A549 (cell line): ENCODE measurements at regions not wholly inside any gene's neighbourhood (a gene's known extent, or its start where the extent isn't known, plus 50 kb on each side); places are given as distances from the start of the nearest gene placed in this dataset.

Source experiments
- BHLHE40 ChIP-seq: IDR thresholded peaks from 2 replicates; pipeline ENCODE4 v1.6.1; 2012; ENCODE audit warnings: low read depth, low read length, inconsistent platforms
- CHD2 ChIP-seq: fragments of 150-350 bp; IDR thresholded peaks from 2 replicates; pipeline ENCODE4 v1.6.1; 2014; ENCODE audit warnings: low read length; ENCODE audit not compliant: partially characterized antibody
- CTCF ChIP-seq: fragments of >200 bp; sonication (Bioruptor Twin); formaldehyde crosslinking; IDR thresholded peaks from 3 replicates; pipeline ENCODE4 v1.5.1; 2016
- EHF ChIP-seq: fragments of 250-450 bp; sonication (Bioruptor Pico); IDR thresholded peaks from 2 replicates; pipeline ENCODE4 v1.5.0; 2020; ENCODE audit warnings: mild to moderate bottlenecking
- EP300 ChIP-seq, 2 experiments: fragments of >200 bp; sonication (Bioruptor Twin); formaldehyde crosslinking; IDR thresholded peaks; 2 replicates in 1 of 2; 3 replicates in 1 of 2; pipeline ENCODE4 v1.6.1; 2016 to 2017
- ESRRA ChIP-seq: fragments of 150-350 bp; IDR thresholded peaks from 2 replicates; pipeline ENCODE4 v1.6.1; 2014; ENCODE audit warnings: mild to moderate bottlenecking, low read length, borderline replicate concordance
- JUN ChIP-seq, 2 experiments: fragments of >200 bp; sonication (Bioruptor Twin); formaldehyde crosslinking; IDR thresholded peaks; 2 replicates in 1 of 2; 3 replicates in 1 of 2; pipeline ENCODE4 v1.6.1; 2016 to 2017
- MAX ChIP-seq: IDR thresholded peaks from 2 replicates; pipeline ENCODE4 v1.6.1; 2012
- POLR2A ChIP-seq: IDR thresholded peaks from 2 replicates; pipeline ENCODE4 v1.6.1; 2012; ENCODE audit warnings: mild to moderate bottlenecking, low read length
- RAD21 ChIP-seq, 2 experiments: fragments of >200 bp in 1 of 2; sonication (Bioruptor Twin) in 1 of 2; formaldehyde crosslinking in 1 of 2; IDR thresholded peaks in 1 of 2; conservative IDR thresholded peaks in 1 of 2; 2 replicates in 1 of 2; 3 replicates in 1 of 2; pipeline ENCODE4 v1.6.1; 2012 to 2018; ENCODE audit warnings: inconsistent platforms in 1 of 2
- SREBF2 ChIP-seq: fragments of 450-650 bp; IDR thresholded peaks from 2 replicates; pipeline ENCODE4 v1.6.1; 2014; ENCODE audit warnings: mild to moderate bottlenecking, moderate library complexity
- ZNF302 ChIP-seq: fragments of 250-450 bp; sonication (Bioruptor Pico); IDR thresholded peaks from 2 replicates; pipeline ENCODE4 v1.9.0; 2021; ENCODE audit warnings: inconsistent platforms, mild to moderate bottlenecking, moderate library complexity

- TF ChIP-seq JUN (IDR thresholded peaks at IDR 0.05), result no peak
- TF ChIP-seq CHD2, result no peak
- no peak for TF ChIP-seq CTCF
- no peak for TF ChIP-seq RAD21 (conservative IDR thresholded peaks at IDR 0.05 in 1 of 2, IDR thresholded peaks at IDR 0.05 in 1 of 2)
- no peak for TF ChIP-seq EHF (CRISPR knock-in tag)
- no peak for TF ChIP-seq ZNF302 (CRISPR knock-in tag)
- TF ChIP-seq MAX, result no peak
- no peak for TF ChIP-seq SREBF2
- no peak for TF ChIP-seq BHLHE40
- TF ChIP-seq POLR2A, result no peak
- TF ChIP-seq EP300 (IDR thresholded peaks at IDR 0.05), result no peak
- no peak for TF ChIP-seq ESRRA
Observed at GRCh38 chr3:197428117-197428801, 127.5 kb downstream of the BDH1 start.
